NCI-H2171 treated with DMSO at 0.1 percent for 48 hours (cell line): ENCODE measurements at regions not wholly inside any gene's neighbourhood (a gene's known extent, or its start where the extent isn't known, plus 50 kb on each side); places are given as distances from the start of the nearest gene placed in this dataset.
"Not testable (repeated sequence)": the region's sequence is repeated elsewhere in the genome, so short reads cannot be mapped to it uniquely, and the experiment has no call there.

Experiments
- DNase-seq: peaks from one replicate; lab custom pipeline; 2025; lab: John Stamatoyannopoulos, UW

- DNase-seq: no peak
These were observed 1770.6 kb downstream of the PLA2G4A start for GRCh38 chr1:188599313-188599712.

- DNase-seq: no peak
These were observed 1782.7 kb downstream of the PLA2G4A start for GRCh38 chr1:188611432-188611831.

DNA sequence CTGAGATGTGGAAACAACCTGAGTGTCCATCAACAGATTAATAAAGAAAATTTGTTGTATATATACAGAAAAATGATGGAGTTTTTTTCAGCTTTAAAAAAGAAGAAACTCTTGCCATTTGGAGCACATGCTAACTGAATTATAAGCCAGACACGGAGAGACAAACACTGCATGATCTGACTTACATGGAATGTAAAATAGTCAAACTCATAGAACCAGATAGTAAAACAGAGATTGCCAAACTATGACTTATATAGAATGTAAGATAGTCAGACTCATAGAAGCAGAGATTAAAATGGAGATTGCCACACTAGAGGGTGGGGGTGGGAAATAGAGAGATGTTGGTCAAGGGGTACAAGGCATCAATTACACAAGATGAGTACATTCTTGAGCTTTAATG, 1786.6 kb downstream of the PLA2G4A start:
- no peak for DNase-seq

- no peak for DNase-seq
These were observed 1791.5 kb downstream of the PLA2G4A start for GRCh38 chr1:188620236-188620635.

- DNase-seq: no peak
These were observed 1812.9 kb downstream of the PLA2G4A start for GRCh38 chr1:188641566-188642211.

GRCh38 chr1:188642704-188643103, 1814.0 kb downstream of the PLA2G4A start:
- DNase-seq: peak; percentile 32

- DNase-seq: no peak
These were observed 1823.9 kb downstream of the PLA2G4A start for GRCh38 chr1:188652678-188653077.

DNA sequence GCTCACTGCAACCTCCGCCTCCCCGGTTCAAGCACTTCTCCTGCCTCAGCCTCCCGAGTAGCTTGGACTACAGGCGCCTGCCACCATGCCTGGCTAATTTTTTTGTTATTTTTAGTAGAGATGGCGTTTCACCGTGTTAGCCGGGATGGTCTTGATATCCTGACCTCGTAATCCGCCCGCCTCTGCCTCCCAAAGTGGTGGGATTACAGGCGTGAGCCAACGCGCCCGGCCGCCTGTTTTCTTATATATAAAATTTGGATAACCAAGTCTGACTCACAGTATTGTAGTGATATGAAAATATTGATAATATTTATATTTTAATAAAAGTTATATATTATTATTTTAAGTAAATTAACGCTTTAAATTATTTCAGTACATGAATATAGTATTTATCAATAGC, 1821.7 kb downstream of the BRINP3 start:
- DNase-seq: not testable (repeated sequence)

DNA sequence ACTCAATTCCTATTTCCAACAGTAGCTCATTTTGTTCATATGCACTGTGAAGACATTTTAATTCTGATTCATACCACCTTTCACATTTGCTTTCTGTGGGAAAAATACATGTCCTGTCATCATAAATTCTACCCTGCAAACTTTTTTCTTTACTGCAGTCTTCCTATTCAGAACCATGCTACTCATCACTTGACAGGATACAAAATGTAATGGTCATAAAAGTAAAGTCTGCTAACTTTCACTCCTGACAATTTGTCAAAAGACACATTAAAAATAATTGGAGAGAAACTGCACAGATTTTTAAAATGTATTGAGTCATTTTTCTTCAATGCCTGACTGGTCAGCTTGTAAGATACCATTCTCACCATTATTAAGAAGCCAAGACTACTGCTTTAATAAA, 1817.1 kb downstream of the BRINP3 start:
- DNase-seq: no peak

DNA sequence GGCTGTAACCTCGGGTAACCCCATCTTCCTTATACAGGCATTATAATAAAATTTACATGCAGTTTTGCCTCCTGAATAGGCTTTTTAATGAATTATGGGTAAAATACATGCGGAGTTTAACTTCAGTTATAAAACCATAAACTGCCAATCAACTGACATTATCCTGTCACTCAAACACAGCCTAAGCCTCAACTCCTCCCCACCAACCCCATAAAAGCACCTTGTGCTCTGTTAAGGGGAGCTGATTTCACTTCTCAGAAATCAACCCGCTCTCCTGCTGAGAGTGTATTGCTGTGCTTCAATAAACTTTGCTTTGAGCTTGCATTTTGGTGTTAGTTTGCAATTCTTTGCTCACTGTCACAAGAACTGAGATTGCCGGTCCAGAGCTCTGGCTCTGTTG, 1812.2 kb downstream of the BRINP3 start:
- no peak for DNase-seq

DNA sequence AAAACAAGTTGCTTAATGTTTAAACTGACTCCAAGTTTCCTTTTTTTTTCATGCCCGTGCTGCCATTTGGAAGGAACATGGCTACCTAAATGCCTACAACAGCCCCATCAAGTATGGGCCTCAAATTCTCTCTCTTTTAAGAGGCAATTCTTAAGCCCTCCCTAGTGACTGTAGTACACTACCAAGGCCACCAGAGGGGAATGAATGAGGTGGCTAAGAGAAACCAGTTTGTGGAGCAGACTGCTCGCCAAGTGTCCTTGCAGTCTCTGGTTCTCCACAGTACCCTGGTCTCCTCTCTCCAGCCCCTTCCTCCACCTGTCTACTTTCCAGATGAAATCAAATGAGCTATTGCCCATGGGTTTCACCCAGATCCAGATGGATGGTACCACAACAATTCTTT, 1809.6 kb downstream of the BRINP3 start:
- no peak for DNase-seq

DNA sequence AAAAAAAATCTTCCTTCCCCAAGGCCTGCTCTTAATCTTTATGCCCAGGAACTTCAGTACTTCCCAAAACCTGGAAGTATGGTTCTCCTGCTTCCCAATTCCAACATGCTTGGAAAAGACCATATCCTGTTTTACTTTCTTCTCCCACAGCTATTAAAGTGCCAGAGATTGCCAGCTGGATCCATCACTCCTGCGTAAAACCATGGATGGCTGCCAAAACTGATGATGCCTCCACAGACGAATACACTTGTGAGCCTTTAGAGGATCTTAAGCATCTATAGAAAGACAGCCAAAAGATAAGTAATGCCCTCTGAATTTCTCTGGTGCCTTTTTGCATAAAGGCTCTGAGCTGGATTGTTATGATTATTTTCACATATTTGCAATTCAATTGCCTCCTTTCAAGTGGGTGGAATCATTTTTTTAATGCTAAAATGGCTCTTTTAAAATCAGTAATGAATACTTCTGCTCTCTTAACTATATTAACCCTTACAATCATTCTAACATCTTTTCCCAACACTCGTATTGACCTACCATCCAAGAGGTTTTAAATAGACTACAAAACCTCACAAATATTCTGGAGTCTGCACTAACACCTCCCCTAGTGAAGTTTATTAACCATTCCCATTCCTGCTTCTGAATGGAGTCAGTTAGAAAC, 1807.8 kb downstream of the BRINP3 start:
- DNase-seq: peak; percentile 65

GRCh38 chr1:188670837-188671236, 1806.8 kb downstream of the BRINP3 start:
- DNase-seq: no peak

GRCh38 chr1:188672153-188672552, 1805.5 kb downstream of the BRINP3 start:
- no peak for DNase-seq

- peak; percentile 72 for DNase-seq
These were observed 1788.1 kb downstream of the BRINP3 start for GRCh38 chr1:188689542-188689941.

GRCh38 chr1:188700116-188700515, 1777.5 kb downstream of the BRINP3 start:
- no peak for DNase-seq

DNA sequence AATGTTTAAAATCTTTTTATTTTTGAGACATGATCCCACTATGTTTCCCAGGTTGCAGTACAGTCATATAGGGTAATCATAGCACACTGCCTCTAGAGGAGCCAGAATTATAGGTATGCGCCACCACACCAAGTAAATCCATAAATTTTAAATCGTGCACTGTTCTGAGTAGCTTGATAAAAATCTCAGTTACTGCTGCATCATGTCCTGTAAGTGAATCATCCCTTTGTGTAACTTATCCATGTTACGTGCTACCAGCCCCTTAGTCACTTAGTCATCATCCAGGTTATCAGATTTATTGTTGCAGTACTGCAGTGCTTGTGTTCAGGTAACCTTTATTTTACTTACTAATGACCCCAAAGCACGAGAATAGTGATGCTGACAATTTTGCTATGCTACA, 1770.9 kb downstream of the BRINP3 start:
- DNase-seq: no peak

DNA sequence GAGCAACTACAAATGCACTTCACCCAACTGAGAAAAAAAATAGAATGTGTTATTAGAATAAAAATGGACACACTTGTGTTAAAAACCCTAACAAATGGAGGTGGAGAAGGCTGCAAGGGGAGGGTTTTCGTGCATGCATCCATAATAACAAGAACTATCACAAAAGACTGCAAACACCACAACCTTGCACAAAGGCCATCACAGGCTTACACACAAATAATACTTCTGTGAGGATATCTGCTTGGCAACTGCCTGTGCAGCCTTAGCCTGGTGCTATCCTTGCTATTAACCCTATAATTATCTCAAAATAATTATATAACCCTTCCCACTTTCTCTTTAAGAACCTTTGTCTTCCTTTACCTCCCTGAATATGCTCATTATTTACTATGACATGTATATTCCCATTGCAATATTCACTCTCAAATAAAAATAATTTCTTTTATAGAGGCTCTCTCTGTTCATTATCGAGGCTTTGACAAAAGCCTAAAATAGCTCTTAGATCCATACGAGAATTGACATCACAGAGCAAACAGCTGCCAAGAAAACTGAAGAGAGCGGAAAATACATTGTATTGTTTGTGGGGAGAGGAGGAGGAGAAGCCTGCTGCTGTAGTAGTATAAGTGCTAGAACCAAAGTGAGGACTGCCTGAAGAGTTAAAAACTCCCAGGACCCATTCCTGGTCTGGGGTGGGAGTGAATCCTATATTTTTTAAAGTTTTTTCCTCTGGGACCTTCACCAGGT, 1768.7 kb downstream of the BRINP3 start:
- no peak for DNase-seq

- DNase-seq: no peak
These were observed 1762.1 kb downstream of the BRINP3 start for GRCh38 chr1:188715566-188715965.

DNA sequence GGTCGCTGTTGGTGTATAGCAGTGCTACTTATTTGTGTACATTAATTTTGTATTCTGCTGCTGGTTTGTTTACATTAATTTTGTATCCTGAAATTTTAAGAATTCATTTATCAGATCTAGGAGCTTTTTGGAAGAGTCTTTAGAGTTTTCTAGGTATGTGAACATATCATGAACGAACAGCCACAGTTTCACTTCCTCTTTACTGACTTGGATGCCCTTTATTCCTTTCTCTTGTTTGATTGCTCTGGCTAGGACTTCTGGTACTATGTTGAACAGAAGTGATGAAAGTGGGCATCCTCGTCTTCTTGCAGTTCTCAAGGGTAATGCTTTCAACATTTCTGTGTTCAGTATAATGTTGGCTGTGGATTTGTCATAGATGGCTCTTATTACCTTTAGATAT, 1757.9 kb downstream of the BRINP3 start:
- DNase-seq: no peak

- DNase-seq: no peak
These were observed 1754.2 kb downstream of the BRINP3 start for GRCh38 chr1:188723332-188724020.

GRCh38 chr1:188729039-188729438, 1748.6 kb downstream of the BRINP3 start:
- DNase-seq: no peak

- DNase-seq: no peak
These were observed 1742.1 kb downstream of the BRINP3 start for GRCh38 chr1:188735567-188735966.
